ENCODE measurements at regions not wholly inside any gene's neighbourhood (a gene's known extent, or its start where the extent isn't known, plus 50 kb on each side); places are given as distances from the start of the nearest gene placed in this dataset.

DNA sequence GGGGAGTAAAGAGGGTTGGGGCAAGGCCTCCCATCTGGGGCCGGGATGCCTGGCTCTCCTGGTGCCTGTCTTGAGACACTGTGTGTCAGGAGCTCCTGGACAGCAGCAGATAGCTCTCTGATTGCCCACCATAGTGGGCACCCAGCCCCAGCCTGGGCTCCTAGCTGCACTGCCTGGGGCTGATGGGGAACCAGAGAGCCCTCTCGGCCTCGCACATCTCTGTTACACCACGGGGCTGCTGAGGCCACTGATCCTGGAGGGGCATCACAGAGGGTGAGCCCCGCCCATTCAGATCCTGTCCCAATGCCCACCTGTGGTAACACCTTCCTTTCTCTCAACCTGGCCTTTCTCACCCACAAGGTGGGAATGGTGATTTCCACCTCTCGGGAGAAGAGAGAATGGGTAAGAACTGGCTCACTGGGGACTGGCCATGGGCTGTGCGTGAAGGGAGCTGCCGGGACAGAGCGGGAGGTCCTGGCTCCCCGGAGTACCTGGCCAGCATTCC, 135.9 kb downstream of the URI1 start:
- intact Hi-C loops (cut with DNase I) = no loop called here
- WGBS, 2 donors = 75 to 93% methylated on average over 5 of the region's 10 CpGs
- Histone ChIP-seq H3K36me3 (no peaks in the 10 kb centered on the region), H3K4me3 (no peak overlapping the region), H3K9me3 (no peaks in the 10 kb centered on the region), H3K4me1 (peaks cover 0 to 23% (median 7%) of the 10 kb centered on the region in 3 donors), H3K27me3 (peaks cover 0 to 32% (median 0%) of the 10 kb centered on the region in 4 donors), H3K27ac (no peak overlapping the region)
- no peak for DNase-seq
- TF ChIP-seq CTCF (IDR thresholded peaks at IDR 0.05) (no peak), POLR2A (IDR thresholded peaks at IDR 0.05) (no peak)

GRCh38 chr19:30078381-30078910, 136.4 kb downstream of the URI1 start:
- H3K4me3 ChIP-seq = no peak overlapping the region
- H3K4me1 ChIP-seq = peaks cover 0 to 18% (median 4%) of the 10 kb centered on the region in 3 donors
- no peaks in the 10 kb centered on the region for H3K36me3 ChIP-seq
- peaks cover 0 to 32% (median 0%) of the 10 kb centered on the region in 4 donors for H3K27me3 ChIP-seq
- no peak for DNase-seq
- H3K9me3 ChIP-seq = no peaks in the 10 kb centered on the region
- 63 to 69% methylated on average over 1 to 4 of the region's 5 CpGs for WGBS, 2 donors
- H3K27ac ChIP-seq = no peak overlapping the region
- no peak for TF ChIP-seq POLR2A (IDR thresholded peaks at IDR 0.05)
- no peak for TF ChIP-seq CTCF (IDR thresholded peaks at IDR 0.05)
- intact Hi-C loops (cut with DNase I) = no loop called here

DNA sequence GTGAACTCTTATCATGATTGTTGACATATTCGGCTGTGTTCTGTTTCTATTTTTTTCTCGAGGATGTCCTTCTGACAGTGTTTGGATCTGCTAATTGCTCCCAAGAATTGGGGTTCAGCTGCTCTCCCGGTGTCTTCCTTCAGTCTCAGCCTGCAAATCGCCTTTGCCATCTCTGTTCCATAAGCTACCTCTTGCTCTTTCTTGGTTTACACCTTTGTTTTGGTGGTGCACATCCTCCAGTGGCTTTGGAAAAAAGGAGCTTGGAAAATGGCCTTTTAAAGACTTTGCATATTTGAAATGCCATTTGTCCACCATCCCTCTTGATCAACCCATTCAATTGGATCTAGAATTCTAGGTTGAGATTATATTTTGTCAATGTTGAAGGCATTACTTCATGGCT, 137.2 kb downstream of the URI1 start:
- H3K9me3 ChIP-seq = no peaks in the 10 kb centered on the region
- 75 to 81% methylated on average over 4 of the region's 4 CpGs for WGBS, 2 donors
- no peak overlapping the region for H3K4me3 ChIP-seq
- H3K36me3 ChIP-seq = no peaks in the 10 kb centered on the region
- no peak for DNase-seq
- peaks cover 0 to 32% (median 0%) of the 10 kb centered on the region in 4 donors for H3K27me3 ChIP-seq
- no peak for TF ChIP-seq POLR2A (IDR thresholded peaks at IDR 0.05)
- TF ChIP-seq CTCF (IDR thresholded peaks at IDR 0.05) = no peak
- intact Hi-C loops (cut with DNase I) = no loop called here
- H3K27ac ChIP-seq = no peak overlapping the region
- H3K4me1 ChIP-seq = peaks cover 0 to 11% (median 4%) of the 10 kb centered on the region in 3 donors

GRCh38 chr19:30082168-30082567, 140.1 kb downstream of the URI1 start:
- H3K27ac ChIP-seq = no peak overlapping the region
- 60 to 71% methylated on average over 6 of the region's 6 CpGs for WGBS, 2 donors

More at GRCh38 chr19:30082168-30082567, 140.1 kb downstream of the URI1 start:
- H3K36me3 ChIP-seq = no peaks in the 10 kb centered on the region
- TF ChIP-seq CTCF (IDR thresholded peaks at IDR 0.05) (no peak), POLR2A (IDR thresholded peaks at IDR 0.05) (no peak)
- DNase-seq = no peak
- no peak overlapping the region for H3K4me3 ChIP-seq
- intact Hi-C loops (cut with DNase I) = no loop called here
- H3K9me3 ChIP-seq = no peaks in the 10 kb centered on the region
- peaks cover 0 to 26% (median 0%) of the 10 kb centered on the region in 4 donors for H3K27me3 ChIP-seq
- H3K4me1 ChIP-seq = no peaks in the 10 kb centered on the region

Data from esophagus squamous epithelium (tissue), 5 donors.